HG03521 (cell line): ENCODE measurements at regions not wholly inside any gene's neighbourhood (a gene's known extent, or its start where the extent isn't known, plus 50 kb on each side); places are given as distances from the start of the nearest gene placed in this dataset.
"Not testable (repeated sequence)": the region's sequence is repeated elsewhere in the genome, so short reads cannot be mapped to it uniquely, and the experiment has no call there.

Experiments
- ATAC-seq: cut with Tn5 transposase; IDR thresholded peaks from one replicate; pipeline ENCODE4 v1.9.1; 2021; ENCODE audit warnings: mild to moderate bottlenecking, moderate library complexity; ENCODE audit not compliant: unreplicated experiment

GRCh38 chr3:10726787-10727186, 89.2 kb upstream of the SLC6A11 start:
- no peak for ATAC-seq

GRCh38 chr3:10729439-10729838, 86.6 kb upstream of the SLC6A11 start:
- no peak for ATAC-seq

- ATAC-seq, result no peak
Measured at GRCh38 chr3:10732292-10732691, 83.7 kb upstream of the SLC6A11 start.

GRCh38 chr3:10733297-10733696, 82.7 kb upstream of the SLC6A11 start:
- no peak for ATAC-seq

- not testable (repeated sequence) for ATAC-seq
Measured at GRCh38 chr3:10736444-10736843, 79.6 kb upstream of the SLC6A11 start.

GRCh38 chr3:10737785-10738184, 78.2 kb upstream of the SLC6A11 start:
- no peak for ATAC-seq

- ATAC-seq, result no peak
Measured at GRCh38 chr3:10738688-10739372, 77.2 kb upstream of the SLC6A11 start.

GRCh38 chr3:10740954-10741353, 75.1 kb upstream of the SLC6A11 start:
- ATAC-seq, result no peak

- no peak for ATAC-seq
Measured at GRCh38 chr3:10741891-10742671, 73.9 kb upstream of the SLC6A11 start.

- ATAC-seq, result no peak
Measured at GRCh38 chr3:10743366-10744097, 72.5 kb upstream of the SLC6A11 start.

- no peak for ATAC-seq
Measured at GRCh38 chr3:10744098-10744465, 71.9 kb upstream of the SLC6A11 start.

- no peak for ATAC-seq
Measured at GRCh38 chr3:10745392-10745791, 70.6 kb upstream of the SLC6A11 start.

GRCh38 chr3:10746001-10746400, 70.0 kb upstream of the SLC6A11 start:
- ATAC-seq, result no peak

- no peak for ATAC-seq
Measured at GRCh38 chr3:10746684-10747083, 69.3 kb upstream of the SLC6A11 start.

- ATAC-seq, result no peak
Measured at GRCh38 chr3:10747341-10747740, 68.7 kb upstream of the SLC6A11 start.

GRCh38 chr3:10748040-10748439, 68.0 kb upstream of the SLC6A11 start:
- ATAC-seq, result no peak

GRCh38 chr3:10753964-10754363, 62.1 kb upstream of the SLC6A11 start:
- ATAC-seq, result no peak

GRCh38 chr3:10756546-10756945, 59.5 kb upstream of the SLC6A11 start:
- ATAC-seq, result no peak

- ATAC-seq, result no peak
Measured at GRCh38 chr3:10757021-10757820, 58.8 kb upstream of the SLC6A11 start.

- ATAC-seq, result no peak
Measured at GRCh38 chr3:10757821-10758130, 58.3 kb upstream of the SLC6A11 start.
